Left renal cortex interstitium (tissue), 4 donors: ENCODE measurements at regions not wholly inside any gene's neighbourhood (a gene's known extent, or its start where the extent isn't known, plus 50 kb on each side); places are given as distances from the start of the nearest gene placed in this dataset.

Source experiments
- DNase-seq, 4 donors: peaks; one replicate each; pipeline ENCODE4 v3.0.0-alpha.2; 2013; ENCODE audit warnings: low read depth in 4 of 4, low spot score in 2 of 4, missing footprints in 1 of 4

DNA sequence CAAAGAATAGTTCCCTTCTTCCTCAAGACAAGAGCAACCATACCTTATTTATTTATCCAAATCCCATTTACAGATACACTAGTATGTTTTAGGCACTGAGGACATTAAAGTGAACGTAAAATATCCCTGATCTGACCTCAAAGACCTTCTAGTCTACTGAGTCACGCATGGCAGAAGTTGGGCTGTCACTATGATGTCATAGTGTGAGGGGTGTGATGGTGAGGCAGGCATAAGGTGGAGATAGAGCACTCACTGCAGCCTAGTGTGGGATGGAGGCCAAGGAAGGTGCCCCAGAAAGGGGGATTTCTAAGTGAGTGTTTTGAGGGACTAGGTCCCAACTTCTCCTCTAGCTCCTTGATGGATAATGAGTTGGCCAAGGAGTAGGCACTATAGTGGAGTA lies 249.5 kb upstream of the SKOR2 start:
- no peak for DNase-seq

DNA sequence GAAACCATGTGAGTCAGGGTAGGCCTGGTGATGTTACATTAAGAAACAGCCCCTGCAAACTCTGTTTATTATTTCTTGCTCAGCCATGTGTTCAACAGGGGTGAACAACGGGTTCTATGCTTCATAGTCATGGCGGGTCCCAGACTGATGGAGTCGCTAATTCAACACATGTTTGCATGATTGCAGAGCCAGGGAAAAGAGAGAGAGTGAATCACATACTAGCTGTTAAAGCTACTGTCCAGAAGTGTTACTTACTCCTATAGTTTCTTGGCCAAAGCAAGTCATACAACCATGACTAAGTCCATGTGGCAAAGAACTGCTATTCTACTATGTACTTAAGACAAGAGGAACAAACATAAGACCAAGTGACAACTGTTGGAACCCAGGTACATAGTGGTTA lies 241.2 kb upstream of the SKOR2 start:
- no peak for DNase-seq

DNA sequence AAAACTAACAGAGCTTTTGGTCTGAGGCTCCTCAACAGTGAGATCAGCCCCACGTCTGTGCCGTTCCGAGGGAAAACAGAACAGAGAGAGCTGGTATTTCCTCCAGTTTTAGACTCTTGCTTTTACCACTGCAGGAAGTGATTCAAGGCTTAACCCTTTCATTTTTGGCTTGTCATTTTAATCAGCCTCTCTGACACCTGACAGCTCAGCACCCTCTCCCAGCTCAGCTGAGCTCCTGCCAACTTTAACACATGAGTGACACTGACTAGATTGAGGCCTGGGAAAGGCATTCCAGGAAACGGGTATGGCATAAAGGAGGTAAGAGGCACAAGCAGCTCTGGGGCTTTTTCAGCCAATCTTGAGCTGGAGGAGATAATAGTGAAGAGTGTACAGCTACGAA lies 239.4 kb upstream of the SKOR2 start:
- DNase-seq, result no peak

DNA sequence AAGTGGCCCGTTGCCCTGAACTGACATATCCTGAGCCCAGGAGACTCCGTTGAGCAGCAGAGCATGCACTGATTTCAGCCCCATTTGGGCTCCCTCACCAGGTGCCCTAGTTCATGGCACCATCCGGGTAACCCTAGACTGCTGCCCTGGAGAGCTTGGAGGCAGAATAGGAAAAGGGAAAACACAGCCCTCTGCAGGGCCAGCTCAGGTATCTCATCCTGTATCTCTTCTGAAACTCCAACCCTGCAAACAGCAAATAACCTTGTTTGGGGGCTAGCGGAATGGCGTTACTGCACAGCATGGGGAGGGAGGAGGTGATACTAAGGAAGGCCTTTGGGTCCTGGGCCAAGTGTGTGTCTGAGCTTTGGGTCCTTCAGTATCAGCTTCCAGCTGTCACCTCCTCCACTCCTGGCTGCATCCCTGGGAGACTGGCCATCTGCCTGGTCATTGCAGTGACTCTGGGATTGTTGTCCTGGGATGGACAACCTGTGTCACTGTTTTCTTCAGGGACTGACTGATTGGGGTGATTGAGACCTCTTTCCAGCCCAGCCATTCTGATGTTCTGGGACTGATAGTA lies 233.8 kb upstream of the SKOR2 start:
- DNase-seq, result no peak

DNA sequence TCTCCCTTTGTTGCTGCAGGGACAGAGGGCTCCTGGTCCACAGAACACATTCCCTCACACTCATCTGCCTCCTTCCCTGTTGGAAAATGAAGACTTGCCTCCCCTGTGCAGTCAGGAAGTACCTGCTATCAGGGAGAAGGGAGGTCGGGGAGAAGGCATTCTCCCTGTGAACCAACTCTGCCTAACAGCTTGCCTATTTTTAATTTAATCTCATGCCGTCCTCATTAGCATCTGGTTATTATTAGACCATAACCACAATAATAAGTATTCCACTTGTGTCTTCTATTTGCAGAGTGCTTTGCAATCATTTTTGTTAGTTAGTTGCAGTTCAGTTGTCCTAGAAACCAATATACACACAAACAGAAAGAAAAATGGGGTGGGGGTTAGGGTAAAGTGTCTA lies 232.6 kb upstream of the SKOR2 start:
- no peak for DNase-seq

DNA sequence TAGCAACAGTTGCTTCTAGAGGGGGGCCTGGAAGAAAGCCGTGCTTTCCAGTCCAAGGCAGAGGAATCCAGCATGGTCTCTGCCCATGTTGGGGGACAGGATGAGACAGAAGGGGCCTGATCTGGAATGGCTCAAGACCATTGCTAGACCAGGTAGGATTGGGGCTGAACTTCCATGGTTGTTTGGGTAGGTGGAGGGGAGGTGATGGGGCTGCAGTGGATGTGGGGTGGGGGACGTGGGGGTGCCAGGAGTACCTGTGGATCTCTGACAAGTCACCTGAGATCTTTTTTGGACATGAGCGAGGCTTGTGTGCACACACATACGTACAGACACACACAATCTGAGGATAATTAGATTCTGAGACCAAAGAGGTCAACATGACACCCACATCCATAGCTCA lies 228.7 kb upstream of the SKOR2 start:
- no peak for DNase-seq

DNA sequence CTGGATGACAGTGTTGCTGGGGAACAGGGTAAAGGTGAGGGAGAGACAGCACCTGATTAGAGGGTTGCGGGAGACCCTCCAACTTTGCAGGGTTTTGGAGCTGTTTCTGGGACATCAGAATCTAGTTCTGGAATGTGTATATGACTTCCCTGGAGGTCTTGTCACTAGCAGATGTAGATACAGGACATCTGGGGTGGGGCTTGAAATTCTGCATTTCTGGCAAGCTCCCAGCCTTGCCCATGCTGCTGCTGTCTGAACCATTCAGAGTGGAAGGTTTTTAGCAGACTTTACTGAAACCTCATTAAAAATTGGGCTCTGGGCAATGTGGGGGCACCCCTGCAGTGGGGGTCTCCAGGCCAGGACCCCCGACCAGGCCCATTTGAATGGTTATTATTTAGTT lies 220.3 kb upstream of the SKOR2 start:
- no peak for DNase-seq

DNA sequence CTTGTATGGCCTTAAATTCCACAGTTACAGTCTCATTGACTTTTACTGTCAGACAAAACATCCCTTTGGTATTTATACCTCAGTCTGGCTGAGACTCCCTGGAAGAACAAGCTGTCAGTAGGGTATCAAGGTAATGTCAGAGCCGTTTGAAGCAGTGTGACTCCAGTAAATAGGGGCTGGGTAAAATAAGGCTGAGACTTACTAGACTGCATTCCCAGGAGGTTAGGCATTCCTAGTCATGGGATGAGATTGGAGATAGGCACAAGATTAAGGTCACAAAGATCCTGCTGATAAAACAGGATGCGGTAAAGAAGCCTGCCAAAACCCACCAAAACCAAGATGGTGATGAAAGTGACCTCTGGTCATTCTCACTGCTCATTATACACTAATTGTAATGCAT lies 219.5 kb upstream of the SKOR2 start:
- no peak for DNase-seq

DNA sequence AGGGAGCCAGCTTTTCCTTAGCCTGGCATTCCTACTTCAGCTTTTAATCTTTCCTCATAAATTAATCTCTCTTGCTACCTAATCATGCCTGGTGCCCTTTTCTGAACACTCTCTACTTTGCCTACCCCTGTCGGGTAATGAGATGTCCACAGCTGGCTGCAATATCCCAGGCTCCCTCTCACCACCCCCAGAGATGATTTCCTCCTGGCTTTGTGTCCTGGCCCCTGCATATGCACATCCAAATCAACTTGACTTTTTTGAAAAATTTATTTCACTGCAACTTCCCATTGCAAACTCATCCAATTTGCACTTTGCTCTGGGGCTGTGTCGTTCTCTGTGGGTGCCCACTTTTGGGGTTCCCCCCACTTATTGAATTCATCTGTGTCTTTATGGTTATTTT lies 218.1 kb upstream of the SKOR2 start:
- no peak for DNase-seq

DNA sequence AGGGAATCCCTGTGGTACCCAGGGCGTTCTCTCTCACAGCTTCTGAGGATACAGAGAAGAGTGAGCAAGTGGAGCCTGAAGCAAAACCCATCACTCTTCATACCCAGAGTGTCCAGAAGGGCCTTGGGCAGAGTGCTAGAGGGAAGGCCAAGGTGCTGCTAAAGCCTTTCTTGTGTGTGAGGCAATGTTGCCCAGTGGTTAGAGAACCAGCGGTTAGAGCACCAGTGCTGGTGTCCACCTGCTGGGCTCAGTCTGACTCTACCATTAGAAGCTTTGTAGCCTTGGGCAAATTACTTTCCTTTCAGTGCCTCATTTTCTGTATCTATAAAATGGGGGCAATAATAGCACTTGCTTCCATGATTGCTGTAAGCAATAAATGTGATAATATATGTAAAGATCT lies 210.5 kb upstream of the SKOR2 start:
- DNase-seq, result no peak

DNA sequence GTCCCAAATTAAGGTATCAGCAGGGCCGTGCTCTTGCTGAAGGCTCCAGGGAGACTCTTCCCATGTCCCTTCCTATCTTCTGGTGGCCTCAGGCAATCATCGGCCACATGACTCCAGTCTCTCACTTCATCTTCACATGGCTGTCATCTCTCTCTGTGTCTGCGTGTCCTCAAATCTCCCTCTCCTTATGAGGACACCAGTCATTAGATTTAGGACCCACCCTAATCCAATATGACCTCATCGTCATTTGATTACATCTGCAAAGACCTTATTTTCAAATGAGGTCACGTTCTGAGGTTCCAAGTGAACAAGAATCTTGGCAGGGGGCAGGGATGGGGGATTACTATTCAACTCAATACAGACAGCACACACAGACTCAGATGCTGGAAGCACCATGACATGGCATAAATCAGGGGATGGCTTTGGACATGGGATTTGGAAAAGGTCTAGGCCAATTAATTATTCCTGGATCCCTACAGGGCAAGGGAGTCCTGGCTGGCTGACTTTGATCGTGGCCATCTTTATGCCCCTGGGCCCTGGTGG lies 210.0 kb upstream of the SKOR2 start:
- DNase-seq, result no peak

DNA sequence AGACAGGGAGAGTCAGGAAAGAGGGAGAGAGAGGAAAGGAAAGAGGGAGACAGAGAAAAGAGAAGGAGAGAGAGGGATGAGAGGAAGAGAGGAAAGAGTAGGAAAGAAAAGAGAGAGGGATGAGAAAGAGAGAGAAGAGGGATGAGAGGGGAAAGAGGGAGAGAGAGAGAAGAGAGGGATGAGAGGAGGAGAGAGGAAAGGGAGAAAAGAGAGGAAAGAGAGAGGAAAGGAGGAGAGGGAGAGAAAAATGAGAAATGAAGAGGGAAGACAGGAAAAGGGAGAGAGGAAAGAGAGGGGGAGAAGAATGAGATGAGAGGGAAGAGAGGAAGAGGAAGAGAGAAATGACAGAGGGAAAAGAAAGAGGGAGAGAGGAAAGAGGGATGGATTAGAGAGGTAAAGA lies 207.0 kb upstream of the SKOR2 start:
- no peak for DNase-seq

DNA sequence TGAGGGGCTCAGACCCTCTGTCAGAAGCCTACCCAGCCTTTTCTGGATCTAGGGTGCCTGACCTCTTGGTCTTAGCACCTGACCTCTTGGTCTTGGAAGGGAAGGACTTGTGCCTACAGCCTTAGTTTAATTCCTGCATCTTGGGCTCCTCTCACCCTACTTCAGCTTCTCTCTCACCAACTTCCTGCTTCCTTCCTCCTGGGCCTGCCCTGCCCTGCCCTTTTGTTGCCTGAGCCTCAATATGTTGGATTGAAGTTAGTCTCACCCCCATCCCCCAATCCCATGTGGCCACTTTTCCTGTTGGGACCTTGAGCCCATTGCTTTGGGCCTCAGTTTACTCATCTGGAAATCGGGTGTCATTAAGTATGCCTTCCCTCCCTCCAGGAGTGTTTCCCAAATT lies 206.2 kb upstream of the SKOR2 start:
- no peak for DNase-seq

DNA sequence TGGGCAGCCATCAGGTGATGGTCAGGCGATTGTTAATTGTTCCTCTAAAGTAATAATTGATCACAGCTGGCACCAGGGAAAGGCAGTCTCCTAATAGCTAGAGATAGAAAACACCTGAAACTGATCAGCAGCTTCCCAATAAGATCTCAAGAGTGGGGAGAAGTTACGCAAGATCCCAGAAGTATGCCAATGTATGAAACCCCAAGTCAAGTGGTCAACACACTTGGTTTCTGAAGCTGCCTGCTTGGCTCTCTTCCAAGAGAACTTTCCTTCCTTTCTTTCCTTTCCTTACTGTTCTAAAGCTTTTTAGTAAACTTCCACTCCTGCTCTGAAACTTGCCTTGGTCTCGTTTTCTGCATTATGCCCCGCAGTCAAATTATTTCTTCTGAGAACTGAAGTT lies 201.6 kb upstream of the SKOR2 start:
- DNase-seq, result no peak

DNA sequence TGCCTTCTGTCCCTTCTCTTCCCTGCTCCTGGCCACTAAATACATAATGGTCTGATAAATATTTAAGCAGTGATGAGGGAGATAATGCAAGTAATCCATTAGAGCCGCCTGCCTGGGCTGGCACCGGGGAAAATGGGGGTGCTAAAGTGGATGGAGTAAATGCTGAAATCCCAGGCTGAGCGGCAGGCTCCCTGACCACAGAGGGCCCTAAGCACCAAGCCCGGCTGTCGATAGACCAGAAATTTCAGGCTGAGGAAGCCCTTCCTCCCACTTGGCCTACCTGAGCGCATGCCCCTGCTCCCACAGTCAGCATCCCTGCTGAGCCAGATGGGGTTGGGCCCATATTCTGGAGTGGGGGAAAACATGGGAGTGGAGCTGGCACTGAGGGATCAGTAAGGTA lies 197.5 kb upstream of the SKOR2 start:
- DNase-seq, result no peak

DNA sequence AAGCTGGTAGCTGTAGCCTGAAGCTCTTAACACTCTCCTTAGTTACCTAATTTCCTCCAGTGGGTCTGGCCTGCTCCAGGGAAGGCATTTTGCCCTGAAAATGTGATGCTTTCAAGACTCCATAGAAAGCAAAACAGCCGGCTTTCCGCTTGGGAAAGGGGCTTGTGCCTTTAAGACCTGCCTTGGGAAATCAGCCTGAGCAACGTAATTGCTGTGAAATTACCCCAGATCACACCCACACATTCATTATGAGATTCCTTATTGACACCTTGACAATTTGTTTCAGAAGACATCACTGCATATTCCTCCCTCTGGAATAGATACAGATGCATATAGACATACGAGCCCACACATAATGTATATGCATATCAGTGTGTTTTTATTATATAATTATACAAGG lies 190.5 kb upstream of the SKOR2 start:
- DNase-seq, result no peak

DNA sequence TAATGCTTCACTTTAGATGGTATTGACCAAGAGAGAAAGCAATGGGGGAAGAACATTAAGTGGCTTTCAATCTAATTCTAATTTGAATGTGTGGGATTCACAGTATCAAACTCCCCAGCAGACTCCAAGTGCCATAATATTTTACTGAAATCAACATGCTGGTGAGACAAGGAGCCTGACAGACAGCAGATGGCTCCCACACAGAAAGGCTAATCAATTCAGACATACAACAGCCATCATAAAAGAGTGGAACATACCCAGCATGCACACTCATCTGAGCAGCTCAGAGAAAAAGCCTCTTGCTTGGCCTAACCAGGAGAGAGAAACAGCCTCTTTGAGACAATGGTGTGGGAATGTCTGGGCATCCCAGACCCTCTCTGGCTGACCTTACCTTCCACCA lies 186.5 kb upstream of the SKOR2 start:
- DNase-seq, result no peak

DNA sequence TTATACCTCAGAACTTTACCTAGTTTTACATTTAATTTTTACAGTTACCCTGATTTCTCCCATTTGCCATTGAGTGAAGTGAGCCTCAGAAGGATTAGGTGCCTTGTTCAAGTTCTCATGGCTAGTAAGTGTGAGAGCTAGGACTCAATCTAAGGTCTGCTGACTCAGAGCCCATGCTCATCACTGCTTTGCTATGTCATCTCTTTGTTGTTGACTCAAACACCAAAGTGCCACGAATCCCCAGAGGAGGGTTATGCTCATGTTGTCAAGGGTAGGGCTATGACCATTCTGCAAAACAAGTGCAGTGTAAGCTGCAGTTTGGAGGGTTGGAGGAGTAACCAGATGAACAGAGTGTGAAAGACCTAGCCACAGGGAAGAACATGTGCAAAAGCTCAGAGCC lies 185.4 kb upstream of the SKOR2 start:
- DNase-seq, result no peak

DNA sequence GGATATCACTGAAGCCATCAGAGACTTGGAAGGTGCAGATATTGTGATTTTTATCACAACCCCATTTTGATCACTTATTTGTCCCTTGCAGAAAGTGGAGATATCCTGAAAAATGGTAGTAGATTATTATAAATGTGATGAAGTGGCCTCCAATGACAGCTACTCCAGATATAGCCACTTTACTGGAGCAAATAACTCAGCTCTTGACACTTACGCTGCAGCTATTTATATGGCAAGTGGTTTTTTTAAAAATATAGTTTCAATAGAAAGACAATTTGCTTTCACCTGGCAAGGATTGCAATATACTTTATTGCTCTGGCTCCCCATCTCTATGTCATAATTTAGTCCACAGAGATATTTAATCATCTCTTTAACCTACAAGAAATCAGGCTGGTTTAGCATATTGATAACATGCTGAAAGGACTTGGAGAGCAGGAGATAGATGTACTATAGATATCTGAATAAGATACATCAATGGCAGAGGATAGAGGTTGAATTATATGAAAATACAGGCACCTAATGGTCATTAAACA lies 182.8 kb upstream of the SKOR2 start:
- no peak for DNase-seq

DNA sequence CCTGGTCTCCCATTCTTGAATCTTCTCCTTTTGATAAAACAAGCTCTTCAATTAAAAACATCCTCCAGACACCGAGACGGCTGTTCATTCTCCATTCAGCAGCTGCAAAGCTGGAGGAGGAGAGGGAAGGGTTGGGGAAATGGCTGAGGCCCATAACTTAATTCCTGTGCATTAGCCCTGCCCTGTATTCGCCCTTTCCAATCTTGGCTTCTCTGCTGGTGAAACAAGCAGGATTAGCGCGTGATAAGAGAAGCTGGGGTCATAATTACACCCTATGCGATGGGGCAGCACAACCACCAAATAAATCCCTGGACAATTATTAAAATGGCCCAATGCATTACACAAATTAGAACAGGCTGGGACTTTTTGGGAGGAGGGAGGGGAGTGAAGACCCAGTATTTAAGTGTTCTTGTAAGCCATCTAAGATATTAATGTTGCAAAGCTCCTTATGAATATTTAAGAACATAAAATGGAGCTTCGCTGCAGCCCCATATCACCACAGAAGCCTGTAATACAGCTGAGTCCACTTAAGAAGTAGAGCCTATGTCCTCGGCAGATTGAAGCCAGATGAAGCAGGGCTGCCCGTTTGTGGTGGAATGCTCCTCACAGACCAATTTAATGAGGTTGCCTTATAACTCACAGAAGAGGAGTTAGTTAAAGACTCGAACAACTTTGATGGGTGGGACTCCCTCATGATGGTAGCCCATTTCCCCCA lies 176.6 kb upstream of the SKOR2 start:
- no peak for DNase-seq

DNA sequence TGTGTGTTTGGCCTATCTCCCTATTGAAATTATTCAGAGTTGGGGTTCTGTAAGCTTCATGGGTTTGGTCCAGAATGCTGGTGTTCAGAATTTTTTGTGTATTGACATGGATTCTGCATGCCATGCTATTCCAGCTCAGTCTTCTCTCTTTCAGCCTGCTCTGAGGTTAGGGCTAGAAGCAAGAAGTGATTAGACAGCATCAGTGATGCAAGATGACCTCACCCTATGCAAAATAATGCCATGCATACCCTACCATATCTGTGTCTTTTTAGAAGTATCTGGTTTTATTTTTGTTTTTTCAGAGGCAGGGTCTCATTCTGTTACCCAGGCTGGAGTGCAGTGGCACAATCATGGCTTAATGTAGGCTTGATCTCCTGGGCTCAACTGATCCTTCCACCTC lies 175.6 kb upstream of the SKOR2 start:
- DNase-seq, result no peak

DNA sequence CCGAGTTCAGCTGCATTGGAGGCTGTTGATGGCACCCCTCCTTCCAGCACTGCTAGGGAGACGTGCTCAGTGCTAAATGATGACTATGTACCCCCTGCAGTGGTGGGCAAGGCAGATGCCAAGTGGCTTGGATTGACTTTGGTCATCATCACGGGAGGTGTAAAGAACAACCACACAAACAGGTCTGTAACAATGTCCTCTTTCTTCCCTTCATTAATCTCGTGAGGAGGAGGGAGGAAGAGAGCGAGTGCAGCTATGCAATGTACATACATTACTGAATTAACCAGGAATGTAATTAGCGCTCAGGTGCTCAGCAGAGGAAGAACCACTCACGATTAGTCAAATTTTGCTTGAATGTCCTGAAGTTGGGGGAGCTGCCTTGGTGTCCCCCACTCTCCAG lies 173.9 kb upstream of the SKOR2 start:
- no peak for DNase-seq
